ENCODE measurements at regions not wholly inside any gene's neighbourhood (a gene's known extent, or its start where the extent isn't known, plus 50 kb on each side); places are given as distances from the start of the nearest gene placed in this dataset.

DNA sequence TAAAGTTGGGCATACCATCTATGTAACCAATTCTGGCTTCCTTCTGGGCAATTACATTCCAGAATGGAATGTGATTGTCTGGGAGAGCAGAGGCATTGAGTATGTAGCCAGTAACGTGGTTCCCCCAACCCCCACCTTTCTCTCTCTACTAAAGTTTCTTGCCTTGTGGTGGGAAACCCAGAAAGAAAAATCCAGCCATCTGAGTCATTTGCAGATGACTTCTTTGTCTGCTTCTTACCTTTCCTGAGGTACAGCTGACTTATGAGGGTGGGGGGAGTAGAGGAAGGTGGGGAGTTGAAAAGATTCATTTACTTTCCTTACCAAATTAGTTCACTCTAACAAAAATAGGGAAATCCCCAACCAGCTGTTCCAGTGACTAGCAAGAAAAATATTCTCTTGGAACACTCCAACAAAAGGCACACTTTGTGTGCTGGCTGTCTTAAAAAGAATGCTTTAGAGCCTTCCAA, 112.1 kb upstream of the FRMD6 start:
- in situ Hi-C loops (cut with MboI; ENCODE audit: low sequenced_read_pairs) = no loop called here
- H3K4me3 ChIP-seq = no peak overlapping the region

DNA sequence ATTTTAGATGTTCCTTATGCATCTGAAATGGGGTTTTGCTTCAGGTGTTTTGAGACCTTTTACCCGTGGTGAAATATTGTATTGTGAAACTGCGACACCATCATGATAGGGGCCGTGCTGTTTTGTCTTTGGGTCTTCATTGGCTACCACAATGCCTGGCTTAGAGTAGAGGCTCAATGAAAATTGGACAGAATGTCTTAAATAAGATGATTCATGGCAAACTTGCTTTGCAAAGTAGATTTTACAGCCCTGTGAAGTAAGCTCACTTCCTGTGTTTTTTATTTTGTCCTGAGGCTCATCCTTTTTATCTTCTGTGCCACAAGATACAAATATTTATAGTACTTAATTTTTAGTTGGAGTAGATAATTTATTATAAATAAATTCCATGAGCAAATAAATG, 111.3 kb upstream of the FRMD6 start:
- Histone ChIP-seq H3K27me3 (ENCODE audit: low read depth) (no peaks in the 10 kb centered on the region), H3K9me3 (no peaks in the 10 kb centered on the region), H3K36me3 (replicated peaks) (no peaks in the 10 kb centered on the region), H3K4me3 (no peak overlapping the region), H3K4me1 (peaks cover 16% of the 10 kb centered on the region)
- DNase-seq (ENCODE audit: low spot score in 2 of 2) = no peak
- in situ Hi-C loops (cut with MboI; ENCODE audit: low sequenced_read_pairs) = no loop called here

More for the DNA sequence above, 112.1 kb upstream of the FRMD6 start:
- Histone ChIP-seq H3K4me1 (peaks cover 9% of the 10 kb centered on the region), H3K36me3 (replicated peaks) (no peaks in the 10 kb centered on the region), H3K27me3 (ENCODE audit: low read depth) (no peaks in the 10 kb centered on the region), H3K9me3 (no peaks in the 10 kb centered on the region)
- DNase-seq (ENCODE audit: low spot score in 2 of 2) = no peak

DNA sequence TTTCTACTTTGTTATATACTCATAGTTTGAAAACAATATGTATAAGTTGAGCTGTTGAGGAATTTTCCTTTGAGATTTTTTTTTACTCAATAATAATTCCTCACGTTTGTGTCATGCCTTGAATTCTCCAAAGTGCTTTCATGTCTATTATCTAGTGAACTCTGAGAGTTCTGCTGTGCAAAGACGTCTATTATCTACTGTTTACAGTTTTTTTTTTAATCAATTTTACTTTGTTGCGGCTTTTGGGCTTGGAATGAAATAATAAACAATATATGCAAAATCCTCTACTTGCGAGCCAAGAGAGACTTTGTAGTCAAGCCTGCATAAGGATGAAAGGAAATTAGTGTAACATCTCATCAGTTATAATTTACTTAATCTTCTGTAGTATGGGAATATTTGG, 107.2 kb upstream of the FRMD6 start:
- Histone ChIP-seq H3K9me3 (no peaks in the 10 kb centered on the region), H3K27me3 (ENCODE audit: low read depth) (no peaks in the 10 kb centered on the region), H3K4me1 (peaks cover 30% of the 10 kb centered on the region), H3K4me3 (no peak overlapping the region), H3K36me3 (replicated peaks) (no peaks in the 10 kb centered on the region)
- in situ Hi-C loops (cut with MboI; ENCODE audit: low sequenced_read_pairs) = no loop called here
- DNase-seq (ENCODE audit: low spot score in 2 of 2) = no peak

DNA sequence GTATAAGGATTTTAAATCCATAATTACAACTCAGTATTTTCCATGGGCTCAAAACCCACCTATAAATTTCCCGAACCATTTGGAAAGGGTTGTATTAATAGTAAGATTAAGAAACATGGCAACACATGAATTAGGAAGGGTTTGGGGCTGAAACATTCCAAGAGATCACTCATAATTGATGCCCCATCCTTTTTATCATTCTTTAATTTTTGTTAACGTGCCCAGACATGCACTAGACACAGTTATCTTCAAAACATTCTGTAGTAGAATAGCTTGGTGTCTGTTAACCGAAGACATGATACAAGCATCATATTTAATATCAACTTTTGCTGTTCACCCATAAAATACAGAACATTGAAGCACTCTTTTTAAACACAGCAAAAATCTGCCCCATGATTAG, 106.8 kb upstream of the FRMD6 start:
- no peak for DNase-seq (ENCODE audit: low spot score in 2 of 2)
- Histone ChIP-seq H3K4me3 (no peak overlapping the region), H3K27me3 (ENCODE audit: low read depth) (no peaks in the 10 kb centered on the region), H3K4me1 (peaks cover 30% of the 10 kb centered on the region), H3K9me3 (no peaks in the 10 kb centered on the region), H3K36me3 (replicated peaks) (no peaks in the 10 kb centered on the region)
- in situ Hi-C loops (cut with MboI; ENCODE audit: low sequenced_read_pairs) = no loop called here

DNA sequence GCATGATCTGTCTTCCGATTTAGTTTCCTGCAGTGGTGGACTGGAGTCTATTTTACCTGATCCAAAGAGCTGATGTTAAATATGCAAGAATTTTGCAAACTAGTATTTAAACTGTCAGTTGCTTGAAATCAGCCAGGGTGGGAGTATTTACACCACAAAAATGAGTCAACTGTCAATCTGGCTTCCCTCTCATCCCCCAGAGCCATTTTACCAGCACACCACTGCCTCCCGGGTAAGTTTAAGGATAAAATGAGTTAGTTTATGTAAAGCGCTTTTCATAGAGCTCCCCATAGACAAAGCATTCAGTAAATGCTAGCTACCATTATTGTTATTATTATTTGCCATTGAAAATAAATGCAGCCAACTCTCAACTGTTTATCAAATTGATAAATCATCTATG, 106.3 kb upstream of the FRMD6 start:
- H3K36me3 ChIP-seq (replicated peaks) = no peaks in the 10 kb centered on the region

DNA sequence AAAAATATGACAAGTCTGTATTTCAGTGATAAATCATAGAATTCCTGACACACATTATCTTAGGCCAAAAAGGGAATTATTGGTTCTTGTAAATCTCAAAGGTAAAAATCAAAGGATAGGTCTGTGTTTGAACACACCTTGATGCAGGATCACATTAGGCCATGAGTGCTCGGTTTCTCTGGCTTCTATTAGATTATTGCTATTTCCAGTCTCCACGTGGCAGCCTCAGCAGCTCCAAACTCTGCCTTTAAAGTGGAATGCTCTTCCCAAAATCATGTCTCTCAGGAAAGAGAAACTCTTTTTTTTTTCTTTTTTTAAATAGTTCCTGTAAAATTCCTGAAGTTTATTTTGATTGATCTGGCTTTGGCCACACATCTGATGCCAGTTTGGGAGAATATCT, 105.6 kb upstream of the FRMD6 start:
- H3K4me1 ChIP-seq = peaks cover 30% of the 10 kb centered on the region
- no peaks in the 10 kb centered on the region for H3K27me3 ChIP-seq (ENCODE audit: low read depth)
- no peak overlapping the region for H3K4me3 ChIP-seq
- H3K36me3 ChIP-seq (replicated peaks) = no peaks in the 10 kb centered on the region
- in situ Hi-C loops (cut with MboI; ENCODE audit: low sequenced_read_pairs) = no loop called here
- no peak for DNase-seq (ENCODE audit: low spot score in 2 of 2)
- no peaks in the 10 kb centered on the region for H3K9me3 ChIP-seq

More for the DNA sequence above, 106.3 kb upstream of the FRMD6 start:
- no peaks in the 10 kb centered on the region for H3K9me3 ChIP-seq
- no peak overlapping the region for H3K4me3 ChIP-seq
- no peaks in the 10 kb centered on the region for H3K27me3 ChIP-seq (ENCODE audit: low read depth)
- in situ Hi-C loops (cut with MboI; ENCODE audit: low sequenced_read_pairs) = no loop called here
- H3K4me1 ChIP-seq = peaks cover 30% of the 10 kb centered on the region
- DNase-seq (ENCODE audit: low spot score in 2 of 2) = peak; percentile 67 to 84

DNA sequence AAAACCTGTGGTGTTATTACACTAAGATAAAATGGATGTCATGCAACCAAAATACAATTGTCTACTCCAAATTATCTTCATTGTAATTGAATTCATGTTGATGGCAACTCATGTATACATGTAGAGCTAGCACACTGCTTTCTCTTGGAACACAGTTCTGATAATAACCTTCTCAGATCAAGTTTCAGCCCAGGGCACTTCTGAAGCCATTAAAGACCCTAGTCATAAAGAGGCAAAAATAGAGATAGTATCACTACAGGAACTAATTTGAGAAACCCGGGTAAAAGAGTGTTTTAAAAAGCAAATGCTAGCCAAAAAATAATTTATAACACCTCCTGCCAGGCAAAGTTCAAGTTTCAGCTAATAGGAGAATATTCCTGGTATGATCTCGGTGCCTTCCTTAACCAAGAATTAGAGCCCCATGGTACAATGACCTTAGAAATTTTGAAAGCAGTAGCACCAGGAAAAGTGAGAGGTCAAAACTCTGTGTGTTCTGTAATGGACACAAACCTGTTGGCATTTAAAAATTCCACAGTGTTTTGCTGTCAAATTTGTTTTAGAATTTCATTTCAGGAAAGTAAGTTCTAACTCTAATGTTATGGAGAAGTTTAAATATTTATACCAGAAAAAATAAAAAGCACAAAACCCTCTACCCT, 105.0 kb upstream of the FRMD6 start:
- DNase-seq (ENCODE audit: low spot score in 2 of 2) = no peak
- in situ Hi-C loops (cut with MboI; ENCODE audit: low sequenced_read_pairs) = no loop called here
- Histone ChIP-seq H3K4me3 (no peak overlapping the region), H3K36me3 (replicated peaks) (no peaks in the 10 kb centered on the region), H3K9me3 (no peaks in the 10 kb centered on the region), H3K27me3 (ENCODE audit: low read depth) (no peaks in the 10 kb centered on the region), H3K4me1 (peaks cover 30% of the 10 kb centered on the region)

DNA sequence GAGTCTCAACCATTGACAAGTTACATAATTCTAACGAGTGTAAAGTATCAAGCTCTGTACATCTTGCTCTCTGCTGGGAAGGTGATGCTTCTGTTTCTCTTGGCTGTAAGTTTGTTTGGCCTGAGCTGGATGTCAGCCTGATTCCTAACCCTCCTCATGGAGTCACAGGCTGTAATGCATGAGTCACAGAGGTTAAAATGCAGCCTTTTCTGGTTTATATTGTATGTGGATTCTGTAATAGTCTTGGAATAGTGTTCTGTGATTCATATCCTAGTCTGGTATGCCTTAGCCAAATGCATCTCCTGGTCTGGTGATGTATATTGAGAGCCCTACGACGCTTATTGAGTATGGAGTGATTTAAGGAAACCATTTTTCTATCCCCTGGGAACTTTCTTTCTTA, 104.5 kb upstream of the FRMD6 start:
- H3K27me3 ChIP-seq (ENCODE audit: low read depth) = no peaks in the 10 kb centered on the region
- no peak for DNase-seq (ENCODE audit: low spot score in 2 of 2)
- in situ Hi-C loops (cut with MboI; ENCODE audit: low sequenced_read_pairs) = no loop called here

DNA sequence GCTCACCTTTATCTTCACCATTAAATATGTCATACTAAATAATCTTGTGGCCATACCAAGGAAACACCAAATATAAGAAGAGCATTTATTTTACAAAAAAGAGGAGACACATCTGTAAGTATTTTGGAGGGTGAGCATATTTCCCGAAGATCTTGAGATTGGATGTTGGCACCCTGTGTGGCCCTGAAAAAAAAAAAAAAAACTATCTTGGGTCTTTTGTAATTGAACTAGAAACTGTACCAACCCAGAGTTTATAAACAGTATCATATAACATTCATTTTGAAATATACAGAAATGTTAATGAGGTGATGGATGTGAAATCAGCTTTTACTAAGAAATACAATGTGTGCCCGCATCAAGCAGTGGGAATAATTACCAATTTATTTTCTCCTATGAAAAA, 104.0 kb upstream of the FRMD6 start:
- Histone ChIP-seq H3K36me3 (replicated peaks) (no peaks in the 10 kb centered on the region), H3K4me3 (no peak overlapping the region)
- in situ Hi-C loops (cut with MboI; ENCODE audit: low sequenced_read_pairs) = no loop called here

More for the DNA sequence above, 104.5 kb upstream of the FRMD6 start:
- no peak overlapping the region for H3K4me3 ChIP-seq
- H3K9me3 ChIP-seq = no peaks in the 10 kb centered on the region
- no peaks in the 10 kb centered on the region for H3K36me3 ChIP-seq (replicated peaks)
- peaks cover 30% of the 10 kb centered on the region for H3K4me1 ChIP-seq

DNA sequence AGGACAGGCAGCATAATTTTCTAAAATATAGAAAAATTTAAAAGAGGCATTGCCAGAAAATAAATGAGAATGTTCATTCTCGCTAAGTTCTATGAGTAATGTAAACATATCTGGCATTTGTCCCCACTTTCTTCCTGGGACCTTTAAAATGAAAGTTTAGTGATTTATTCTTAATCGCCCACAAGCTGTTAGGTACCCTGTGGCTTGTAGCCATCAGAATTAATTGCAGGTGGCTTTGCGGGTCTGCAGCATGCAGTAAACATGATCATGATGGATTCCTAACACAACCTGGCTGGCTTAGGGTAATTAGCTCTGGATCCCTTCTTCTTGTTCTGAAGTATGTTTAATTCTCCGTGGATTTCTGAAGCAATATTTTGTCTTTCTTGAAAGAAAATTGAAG, 103.5 kb upstream of the FRMD6 start:
- in situ Hi-C loops (cut with MboI; ENCODE audit: low sequenced_read_pairs) = no loop called here
- no peaks in the 10 kb centered on the region for H3K36me3 ChIP-seq (replicated peaks)
- no peak for DNase-seq (ENCODE audit: low spot score in 2 of 2)
- no peaks in the 10 kb centered on the region for H3K27me3 ChIP-seq (ENCODE audit: low read depth)
- no peak overlapping the region for H3K4me3 ChIP-seq
- H3K4me1 ChIP-seq = peaks cover 30% of the 10 kb centered on the region
- H3K9me3 ChIP-seq = no peaks in the 10 kb centered on the region

More for the DNA sequence above, 104.0 kb upstream of the FRMD6 start:
- Histone ChIP-seq H3K9me3 (no peaks in the 10 kb centered on the region), H3K27me3 (ENCODE audit: low read depth) (no peaks in the 10 kb centered on the region), H3K4me1 (peaks cover 30% of the 10 kb centered on the region)
- DNase-seq (ENCODE audit: low spot score in 2 of 2) = no peak

DNA sequence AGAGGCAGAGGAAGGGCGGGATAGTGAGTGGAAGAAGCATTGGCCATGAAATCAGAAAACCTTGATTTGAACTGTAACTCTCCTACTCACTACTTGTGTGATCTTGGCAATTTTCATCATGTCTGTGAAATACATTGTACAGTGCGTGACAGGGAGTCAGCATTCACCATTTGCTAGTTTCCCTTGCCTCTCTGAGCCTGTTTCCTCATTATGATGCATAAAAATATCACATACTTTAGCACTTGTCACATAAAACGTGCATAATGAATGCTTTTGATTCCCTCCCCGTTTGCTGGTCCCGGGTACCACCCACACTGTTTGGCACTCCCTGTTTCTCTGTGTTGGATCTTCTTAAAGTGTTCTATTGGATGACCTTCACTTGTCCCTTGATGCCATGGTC, 101.1 kb upstream of the FRMD6 start:
- in situ Hi-C loops (cut with MboI; ENCODE audit: low sequenced_read_pairs) = no loop called here
- Histone ChIP-seq H3K4me1 (peaks cover 12% of the 10 kb centered on the region), H3K36me3 (replicated peaks) (no peaks in the 10 kb centered on the region), H3K27me3 (ENCODE audit: low read depth) (no peaks in the 10 kb centered on the region), H3K4me3 (no peak overlapping the region), H3K9me3 (no peaks in the 10 kb centered on the region)
- no peak for DNase-seq (ENCODE audit: low spot score in 2 of 2)

DNA sequence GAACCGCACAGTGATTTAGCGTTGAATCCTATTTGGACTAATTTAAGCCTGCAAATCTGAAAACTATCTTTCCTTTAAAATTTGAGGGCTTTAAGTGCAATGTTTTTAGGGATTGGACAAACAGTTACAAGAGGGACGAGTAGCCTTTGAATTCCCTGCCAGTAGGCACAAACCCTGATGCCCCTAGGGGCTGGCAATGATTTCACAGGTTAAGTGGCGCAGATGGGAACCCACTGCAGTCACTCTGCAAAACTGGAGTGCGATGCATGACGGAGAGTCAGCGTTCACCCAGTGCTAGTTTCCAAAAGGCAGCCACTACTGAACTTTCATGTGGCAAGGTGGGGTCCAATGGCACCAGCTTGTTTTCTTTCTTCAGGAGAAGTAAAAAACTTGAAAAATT, 99.4 kb upstream of the FRMD6 start:
- H3K36me3 ChIP-seq (replicated peaks) = no peaks in the 10 kb centered on the region
- no peak overlapping the region for H3K4me3 ChIP-seq
- in situ Hi-C loops (cut with MboI; ENCODE audit: low sequenced_read_pairs) = no loop called here
- H3K27me3 ChIP-seq (ENCODE audit: low read depth) = no peaks in the 10 kb centered on the region
- peak in 1 of 2 experiments; percentile 24 for DNase-seq (ENCODE audit: low spot score in 2 of 2)
- H3K9me3 ChIP-seq = no peaks in the 10 kb centered on the region
- no peaks in the 10 kb centered on the region for H3K4me1 ChIP-seq

DNA sequence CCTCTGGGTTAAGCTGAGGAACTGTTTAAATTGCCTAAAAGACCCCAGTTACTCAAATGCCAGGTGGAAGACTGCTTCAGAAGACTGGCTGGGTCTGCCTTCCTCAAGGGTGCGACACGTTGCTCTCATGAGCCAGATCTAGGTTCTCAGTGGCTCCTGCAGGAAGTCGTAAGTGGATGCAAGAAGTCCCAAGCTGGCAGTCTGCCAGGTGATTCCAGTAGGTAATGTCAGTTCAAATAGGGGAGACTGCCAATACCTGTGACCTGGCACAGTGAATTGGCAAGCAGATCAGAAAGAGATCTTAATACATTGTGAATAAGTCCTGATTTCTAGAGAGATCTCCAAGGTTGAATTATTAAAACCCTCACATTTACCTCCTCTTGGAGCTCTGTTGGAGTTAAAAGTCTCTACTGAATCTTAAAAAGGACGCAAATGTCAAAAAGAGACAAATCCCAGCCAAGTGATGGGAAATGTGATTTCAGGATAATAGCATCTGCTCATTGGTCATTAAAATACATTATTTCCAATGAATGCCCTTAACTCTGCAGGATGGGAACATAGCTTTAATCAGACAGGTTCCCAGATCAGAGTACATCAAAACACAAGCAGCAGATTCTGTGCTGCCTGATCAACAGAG, 98.8 kb upstream of the FRMD6 start:
- Histone ChIP-seq H3K9me3 (no peaks in the 10 kb centered on the region), H3K27me3 (ENCODE audit: low read depth) (no peaks in the 10 kb centered on the region), H3K4me1 (no peaks in the 10 kb centered on the region), H3K36me3 (replicated peaks) (no peaks in the 10 kb centered on the region), H3K4me3 (no peak overlapping the region)
- in situ Hi-C loops (cut with MboI; ENCODE audit: low sequenced_read_pairs) = no loop called here
- DNase-seq (ENCODE audit: low spot score in 2 of 2) = peak in 1 of 2 experiments; percentile 23

DNA sequence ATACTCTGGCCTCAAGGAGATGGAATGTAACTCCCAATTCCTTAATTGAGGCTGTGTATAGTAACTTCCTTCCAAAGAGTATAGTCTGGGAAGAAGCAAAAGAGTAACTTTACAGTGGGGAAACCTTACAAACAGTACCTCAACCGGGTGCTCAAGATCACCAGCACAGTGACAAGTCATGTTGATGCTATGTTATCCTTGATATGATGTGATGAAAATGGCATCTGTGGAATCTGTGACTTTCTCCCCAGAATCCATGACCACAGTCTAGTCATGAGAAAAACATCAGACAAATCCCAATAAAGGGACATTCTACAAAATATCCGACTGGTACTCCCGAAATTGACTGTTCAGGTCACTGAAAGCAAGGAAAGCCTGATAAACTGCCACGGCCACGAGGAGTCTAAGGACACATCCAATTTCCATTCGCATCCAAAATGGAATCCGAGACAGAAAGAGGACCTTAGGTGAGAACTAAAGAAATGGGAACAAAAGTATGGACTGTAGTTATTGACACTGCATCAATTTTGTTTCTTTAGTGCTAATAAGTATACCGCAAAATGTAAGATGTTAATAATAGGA, 97.3 kb upstream of the FRMD6 start:
- H3K36me3 ChIP-seq (replicated peaks) = no peaks in the 10 kb centered on the region
- no peaks in the 10 kb centered on the region for H3K27me3 ChIP-seq (ENCODE audit: low read depth)
- in situ Hi-C loops (cut with MboI; ENCODE audit: low sequenced_read_pairs) = no loop called here
- DNase-seq (ENCODE audit: low spot score in 2 of 2) = no peak
- H3K9me3 ChIP-seq = no peaks in the 10 kb centered on the region
- H3K4me1 ChIP-seq = no peaks in the 10 kb centered on the region
- H3K4me3 ChIP-seq = no peak overlapping the region

Measured in HAP-1 (cell line).